IMR-90 (cell line): ENCODE measurements at regions not wholly inside any gene's neighbourhood (a gene's known extent, or its start where the extent isn't known, plus 50 kb on each side); places are given as distances from the start of the nearest gene placed in this dataset.

Experiments
- ATAC-seq: fragments of 200-7000 bp; cut with Tn5 transposase; 2 replicates; pipeline ENCODE4 v1.9.1; 2020; ENCODE audit warnings: low read depth, mild to moderate bottlenecking, moderate library complexity
- BruUV-seq: library from RNA; stranded (reverse); fragments of 400-500 nt; replicated peaks from 2 replicates; lab custom pipeline; 2021; lab: Mats Ljungman, UMichigan
- CTCF ChIA-PET: fragments of 300-600 bp; formaldehyde crosslinking; extraction: SDS; loops from one replicate; lab custom pipeline; 2021; ENCODE audit warnings: antibody characterized with exemption; lab: Yijun Ruan, JAX
- POLR2A ChIA-PET: fragments of 300-600 bp; sonication (Branson Sonifier 250); formaldehyde crosslinking; loops from one replicate; lab custom pipeline; 2022; ENCODE audit warnings: antibody characterized with exemption; ENCODE audit not compliant: unreplicated experiment; lab: Charles Lee
- DNase-seq: peaks from one replicate; pipeline ENCODE4 v3.0.0; 2013
- H2AFZ ChIP-seq: replicated peaks from 2 replicates; pipeline ENCODE3; 2013; ENCODE audit warnings: low read length, mild to moderate bottlenecking; ENCODE audit not compliant: poor library complexity
- H2AK5ac ChIP-seq: 2 replicates; pipeline ENCODE4 v1.6.1; 2013; ENCODE audit warnings: low read depth, low read length, inconsistent platforms
- H2AK9ac ChIP-seq: replicated peaks from 2 replicates; pipeline ENCODE3; 2013; ENCODE audit warnings: mild to moderate bottlenecking, low read depth, low read length, moderate library complexity; ENCODE audit not compliant: poor library complexity
- H2BK120ac ChIP-seq: 2 replicates; pipeline ENCODE4 v1.6.1; 2013; ENCODE audit warnings: low read depth, low read length, inconsistent platforms
- H2BK15ac ChIP-seq: 3 replicates; pipeline ENCODE4 v1.6.1; 2013; ENCODE audit warnings: low read depth, low read length, inconsistent platforms
- H2BK20ac ChIP-seq: 2 replicates; pipeline ENCODE4 v1.6.1; 2013; ENCODE audit warnings: low read depth, mild to moderate bottlenecking, inconsistent platforms, low read length, moderate library complexity
- H2BK5ac ChIP-seq: 2 replicates; pipeline ENCODE4 v1.6.1; 2013; ENCODE audit warnings: mild to moderate bottlenecking, low read depth, low read length, inconsistent platforms; ENCODE audit not compliant: poor library complexity, severe bottlenecking
- H3K14ac ChIP-seq: replicated peaks from 2 replicates; pipeline ENCODE4 v1.6.1; 2013; ENCODE audit warnings: low read depth, low read length, inconsistent platforms
- H3K18ac ChIP-seq: 2 replicates; pipeline ENCODE4 v1.6.1; 2013; ENCODE audit warnings: low read depth, low read length, control low read depth
- H3K23ac ChIP-seq: 2 replicates; pipeline ENCODE4 v1.6.1; 2013; ENCODE audit warnings: low read depth, low read length, inconsistent platforms
- H3K27ac ChIP-seq: 2 replicates; pipeline ENCODE4 v1.5.1; 2013; ENCODE audit warnings: mild to moderate bottlenecking, control low read depth, low read length; ENCODE audit not compliant: insufficient read depth
- H3K27me3 ChIP-seq: 2 replicates; pipeline ENCODE4 v1.6.1; 2013; ENCODE audit warnings: low read length; ENCODE audit not compliant: control insufficient read depth, insufficient read depth
- H3K36me3 ChIP-seq: 2 replicates; pipeline ENCODE4 v1.6.1; 2013; ENCODE audit warnings: low read length, mixed read lengths; ENCODE audit not compliant: control insufficient read depth, insufficient read depth
- H3K4ac ChIP-seq: 2 replicates; pipeline ENCODE4 v1.6.1; 2013; ENCODE audit warnings: low read depth, low read length, inconsistent platforms
- H3K4me1 ChIP-seq: 2 replicates; pipeline ENCODE4 v1.6.1; 2013; ENCODE audit warnings: low read length, mixed read lengths; ENCODE audit not compliant: control insufficient read depth, insufficient read depth
- H3K4me2 ChIP-seq: 2 replicates; pipeline ENCODE4 v1.6.1; 2013; ENCODE audit warnings: low read depth, mild to moderate bottlenecking, control low read depth, low read length, moderate library complexity
- H3K4me3 ChIP-seq: 2 replicates; pipeline ENCODE4 v1.5.1; 2013; ENCODE audit warnings: low read depth, mild to moderate bottlenecking, control low read depth, low read length, moderate library complexity; ENCODE audit not compliant: insufficient read depth
- H3K56ac ChIP-seq: 2 replicates; pipeline ENCODE4 v1.6.1; 2013; ENCODE audit warnings: low read length, inconsistent platforms; ENCODE audit not compliant: insufficient read depth; ENCODE audit errors: extremely low read depth
- H3K79me1 ChIP-seq, 2 experiments: 2 replicates each; pipeline ENCODE4 v1.6.1; 2013; ENCODE audit warnings: low read length in 2 of 2, inconsistent platforms in 1 of 2, low read depth in 1 of 2
- H3K9ac ChIP-seq: 2 replicates; pipeline ENCODE4 v1.6.1; 2013; ENCODE audit warnings: low read depth, low read length, control low read depth
- H3K9me1 ChIP-seq: 2 replicates; pipeline ENCODE4 v1.6.1; 2013; ENCODE audit warnings: low read length, inconsistent platforms; ENCODE audit not compliant: insufficient read depth
- H3K9me3 ChIP-seq: 2 replicates; pipeline ENCODE4 v1.6.1; 2013; ENCODE audit warnings: low read length; ENCODE audit not compliant: control insufficient read depth, insufficient read depth
- H4K20me1 ChIP-seq: 2 replicates; pipeline ENCODE4 v1.6.1; 2013; ENCODE audit warnings: low read length, inconsistent platforms; ENCODE audit not compliant: insufficient read depth
- H4K5ac ChIP-seq: 2 replicates; pipeline ENCODE4 v1.6.1; 2013; ENCODE audit warnings: mild to moderate bottlenecking, low read depth, low read length, control low read depth
- H4K8ac ChIP-seq, 2 experiments: 2 replicates each; pipeline ENCODE4 v1.6.1; 2013; ENCODE audit warnings: low read depth in 2 of 2, low read length in 2 of 2, control low read depth in 1 of 2, inconsistent platforms in 1 of 2
- H4K91ac ChIP-seq: 2 replicates; pipeline ENCODE4 v1.6.1; 2013; ENCODE audit warnings: low read depth, low read length, inconsistent platforms; ENCODE audit not compliant: insufficient read depth
- BHLHE40 ChIP-seq: fragments of 150-350 bp; IDR thresholded peaks from 2 replicates; pipeline ENCODE4 v1.6.1; 2016; ENCODE audit warnings: mild to moderate bottlenecking, low read depth, low read length
- CEBPB ChIP-seq: IDR thresholded peaks from 2 replicates; pipeline ENCODE4 v1.6.1; 2012; ENCODE audit warnings: low read depth, low read length, improper control_type of control experiment
- MAZ ChIP-seq: IDR thresholded peaks from 2 replicates; pipeline ENCODE4 v1.6.1; 2012; ENCODE audit warnings: low read depth, mild to moderate bottlenecking, low read length, improper control_type of control experiment, moderate library complexity, borderline replicate concordance
- MXI1 ChIP-seq: IDR thresholded peaks from 2 replicates; pipeline ENCODE4 v1.6.1; 2012; ENCODE audit warnings: low read depth, mild to moderate bottlenecking, low read length, moderate library complexity, borderline replicate concordance
- WGBS, 2 experiments: methylation state at CpG; one replicate each; pipeline versions ENCODE4 v1.1.5 to v1.1.7; 2013; ENCODE audit warnings: missing lambda C conversion rate in 2 of 2; ENCODE audit not compliant: insufficient read length in 1 of 2; ENCODE audit errors: extremely low coverage in 2 of 2; 5-methylcytosine and 5-hydroxymethylcytosine counted together
- dilution Hi-C: fragments of 300-500 bp; cut with HindIII; formaldehyde crosslinking; loops from one replicate; pipeline ENCODE4 v1.14.3; 2018; ENCODE audit warnings: low sequenced_read_pairs; ENCODE audit not compliant: unreplicated experiment
- in situ Hi-C: fragments of 300-500 bp; cut with MboI; formaldehyde crosslinking; loops from 3 replicates; pipeline ENCODE4 v1.14.3; 2019; ENCODE audit warnings: low sequenced_read_pairs, inconsistent platforms, mixed read lengths
- intact Hi-C: fragments of 100-400 bp; cut with micrococcal nuclease; formaldehyde crosslinking; loops from 2 replicates; pipeline ENCODE4 v1.10.0; 2022

DNA sequence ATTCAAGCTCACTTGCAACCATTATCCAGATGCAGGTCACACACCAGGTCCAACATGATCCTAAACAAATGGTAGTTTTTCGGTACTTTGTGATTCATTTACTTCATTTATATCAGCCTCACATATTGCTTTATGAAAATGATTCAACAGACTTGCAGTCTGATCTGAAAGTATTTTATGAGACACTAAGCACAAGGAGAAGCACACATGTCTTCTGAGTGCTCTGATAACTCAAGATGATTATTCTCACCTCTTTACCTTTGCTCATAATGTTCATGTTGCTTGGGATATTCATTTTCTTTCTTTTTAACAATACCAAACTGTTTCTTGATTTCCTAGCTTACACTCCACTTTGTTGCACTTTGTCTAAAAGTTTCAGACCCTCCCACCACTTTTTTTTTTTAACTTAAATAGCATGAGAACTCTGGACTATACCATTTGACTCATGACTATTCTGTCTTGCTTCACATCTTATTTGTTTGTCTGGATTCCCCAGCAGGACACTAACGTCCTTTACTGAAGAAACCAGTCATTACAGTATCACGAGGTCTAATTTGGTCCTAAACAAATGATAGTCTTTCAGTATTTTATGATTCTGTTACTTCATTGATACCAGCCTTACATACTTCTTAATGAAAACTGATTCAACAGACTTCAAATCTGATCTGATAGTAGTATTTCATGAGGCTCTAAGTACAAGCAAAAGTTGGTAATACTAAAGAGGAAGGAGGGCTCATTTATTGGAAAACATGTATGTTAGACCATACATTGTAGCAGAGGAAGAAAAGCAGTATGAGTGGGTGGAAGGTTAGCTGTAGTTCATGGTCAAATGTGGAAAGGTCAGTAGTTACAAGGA, 171.8 kb upstream of the AHR start:
- no peak overlapping the region for H2AK9ac ChIP-seq
- H4K5ac ChIP-seq, result no peak overlapping the region
- H2BK20ac ChIP-seq, result no peak overlapping the region
- dilution Hi-C loops (no loop called here), in situ Hi-C loops (no loop called here), intact Hi-C loops (no loop called here)
- H3K9me3 ChIP-seq, result no peaks in the 10 kb centered on the region
- H3K79me1 ChIP-seq, result no peaks in the 10 kb centered on the region
- no TSS peak for BruUV-seq
- no CpG with 5 or more reads among the region's 3 CpGs for WGBS, 2 experiments
- no peak overlapping the region for H3K9ac ChIP-seq
- no peak overlapping the region for H4K8ac ChIP-seq
- no peak for TF ChIP-seq BHLHE40
- no peak for TF ChIP-seq MAZ
- TF ChIP-seq MXI1, result no peak
- TF ChIP-seq CEBPB, result peak; percentile 31
- H2BK15ac ChIP-seq, result no peak overlapping the region
- H3K56ac ChIP-seq, result no peak overlapping the region
- H2AFZ ChIP-seq, result no peak overlapping the region
- H3K4me3 ChIP-seq, result no peak overlapping the region
- no peak overlapping the region; the same call in 1 of the 2 replicates for H2AK5ac ChIP-seq
- no peak overlapping the region for H2BK5ac ChIP-seq
- no peak overlapping the region for H4K91ac ChIP-seq
- ChIA-PET CTCF (no interaction called here), POLR2A (no interaction called here)
- H3K14ac ChIP-seq, result no peak overlapping the region
- no peak overlapping the region for H2BK120ac ChIP-seq
- H3K9me1 ChIP-seq, result no peaks in the 10 kb centered on the region
- no peak overlapping the region for H3K23ac ChIP-seq
- no peaks in the 10 kb centered on the region for H4K20me1 ChIP-seq
- no peak overlapping the region for H3K27ac ChIP-seq
- H3K4me1 ChIP-seq, result no peaks in the 10 kb centered on the region; the same call in 1 of the 2 replicates
- H3K4me2 ChIP-seq, result no peak overlapping the region
- peak; percentile 46 for DNase-seq
- no peaks in the 10 kb centered on the region for H3K36me3 ChIP-seq
- ATAC-seq, result no peak
- H3K18ac ChIP-seq, result peak overlapping the region; percentile 45; the same call in 1 of the 2 replicates
- H3K27me3 ChIP-seq, result no peaks in the 10 kb centered on the region
- no peak overlapping the region for H3K4ac ChIP-seq
